22Rv1 (cell line): ENCODE measurements at regions not wholly inside any gene's neighbourhood (a gene's known extent, or its start where the extent isn't known, plus 50 kb on each side); places are given as distances from the start of the nearest gene placed in this dataset.

Experiments used
- H3K27ac ChIP-seq: fragments of 450-650 bp; 2 replicates; pipeline ENCODE4 v1.5.1; 2017
- ZFX ChIP-seq: fragments of 450-650 bp; IDR thresholded peaks from 2 replicates; pipeline ENCODE4 v1.6.1; 2017; ENCODE audit warnings: antibody characterized with exemption, borderline replicate concordance
- TF ChIP-seq, protein P1 (sequence below): fragments of 450-650 bp; IDR thresholded peaks from 2 replicates; pipeline ENCODE4 v1.5.1; 2017; ENCODE audit warnings: mild to moderate bottlenecking

DNA sequence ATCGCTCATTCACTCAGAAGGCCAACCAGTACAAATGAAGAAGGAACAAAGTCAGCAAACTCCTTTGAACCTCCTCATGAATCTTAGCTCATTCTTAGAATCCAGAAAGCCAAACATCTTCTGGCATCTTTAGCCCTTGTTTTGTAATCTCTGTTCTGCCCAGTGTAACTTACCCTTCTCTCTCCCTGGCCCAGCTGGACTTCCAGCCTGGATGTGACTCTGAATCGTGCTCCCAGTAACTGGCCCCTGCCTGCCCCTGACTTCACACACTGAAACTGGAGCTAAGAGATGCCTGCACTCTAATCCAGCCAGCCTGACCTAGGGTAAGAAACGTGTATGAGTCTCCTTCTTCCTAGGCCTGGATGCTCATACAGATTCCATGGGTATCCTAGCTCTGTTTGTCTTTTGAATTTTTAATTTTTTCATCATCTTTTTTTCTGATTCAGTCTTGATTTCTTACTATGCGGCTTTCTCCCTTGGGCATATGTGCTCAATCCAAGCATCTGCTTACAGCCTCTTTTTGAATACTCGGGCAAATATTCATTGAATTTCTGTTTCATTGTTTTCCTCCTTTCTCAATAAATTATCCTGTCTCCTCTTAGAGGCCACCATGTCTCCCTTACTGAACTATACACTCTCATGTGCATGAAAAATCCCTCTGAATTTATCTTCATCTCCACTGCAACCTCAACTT is 845.6 kb upstream of the AUTS2 start:
- TF ChIP-seq ZFX = no peak
- TF ChIP-seq, protein P1, sequence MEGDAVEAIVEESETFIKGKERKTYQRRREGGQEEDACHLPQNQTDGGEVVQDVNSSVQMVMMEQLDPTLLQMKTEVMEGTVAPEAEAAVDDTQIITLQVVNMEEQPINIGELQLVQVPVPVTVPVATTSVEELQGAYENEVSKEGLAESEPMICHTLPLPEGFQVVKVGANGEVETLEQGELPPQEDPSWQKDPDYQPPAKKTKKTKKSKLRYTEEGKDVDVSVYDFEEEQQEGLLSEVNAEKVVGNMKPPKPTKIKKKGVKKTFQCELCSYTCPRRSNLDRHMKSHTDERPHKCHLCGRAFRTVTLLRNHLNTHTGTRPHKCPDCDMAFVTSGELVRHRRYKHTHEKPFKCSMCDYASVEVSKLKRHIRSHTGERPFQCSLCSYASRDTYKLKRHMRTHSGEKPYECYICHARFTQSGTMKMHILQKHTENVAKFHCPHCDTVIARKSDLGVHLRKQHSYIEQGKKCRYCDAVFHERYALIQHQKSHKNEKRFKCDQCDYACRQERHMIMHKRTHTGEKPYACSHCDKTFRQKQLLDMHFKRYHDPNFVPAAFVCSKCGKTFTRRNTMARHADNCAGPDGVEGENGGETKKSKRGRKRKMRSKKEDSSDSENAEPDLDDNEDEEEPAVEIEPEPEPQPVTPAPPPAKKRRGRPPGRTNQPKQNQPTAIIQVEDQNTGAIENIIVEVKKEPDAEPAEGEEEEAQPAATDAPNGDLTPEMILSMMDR = no peak
- H3K27ac ChIP-seq = no peak overlapping the region

DNA sequence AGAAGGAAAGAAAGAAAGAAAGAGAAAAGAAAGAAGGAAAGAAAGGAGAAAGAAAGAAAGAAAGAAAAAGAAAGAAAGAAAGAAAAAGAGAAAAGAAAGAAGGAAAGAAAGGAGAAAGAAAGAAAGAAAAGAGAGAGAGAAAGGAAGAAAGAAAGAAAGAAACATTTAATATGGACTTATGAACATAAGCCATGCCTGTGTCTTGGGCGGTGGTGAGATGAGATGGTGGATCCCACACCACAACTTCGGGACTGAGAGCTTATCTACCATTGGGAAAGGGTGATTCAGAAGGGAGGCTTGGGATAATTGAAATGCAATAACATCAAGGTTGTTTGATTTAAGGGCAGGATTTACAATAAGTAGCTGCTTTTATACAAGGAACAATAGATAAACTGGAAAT is 843.9 kb upstream of the AUTS2 start:
- no peak overlapping the region for H3K27ac ChIP-seq
- no peak for TF ChIP-seq ZFX
- TF ChIP-seq, protein P1 = no peak

DNA sequence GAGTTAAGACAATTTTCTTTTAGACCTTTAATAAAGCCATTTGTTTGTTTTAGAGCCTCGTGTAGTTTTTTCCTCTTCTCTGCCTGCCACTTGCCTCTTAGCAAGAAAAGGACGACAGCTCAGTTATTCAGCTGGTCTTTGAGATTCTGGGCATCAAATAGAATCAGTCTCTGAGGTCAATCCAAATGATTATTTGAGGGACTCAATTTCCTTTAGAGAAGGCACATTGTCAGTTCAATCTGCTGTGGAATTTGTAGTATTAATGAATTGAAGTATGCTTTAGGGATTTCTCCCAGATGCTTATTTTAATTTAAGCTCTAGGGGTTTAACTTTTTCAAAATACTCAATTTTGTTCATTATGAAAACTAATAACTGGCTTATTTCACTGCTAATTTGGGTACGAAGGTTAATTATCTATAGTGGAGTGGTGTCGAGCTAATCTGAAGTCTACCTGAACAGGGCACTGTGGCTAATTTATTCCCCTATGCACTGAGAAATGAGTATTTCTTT is 841.2 kb upstream of the AUTS2 start:
- TF ChIP-seq ZFX = no peak
- TF ChIP-seq, protein P1 = no peak
- no peak overlapping the region for H3K27ac ChIP-seq

DNA sequence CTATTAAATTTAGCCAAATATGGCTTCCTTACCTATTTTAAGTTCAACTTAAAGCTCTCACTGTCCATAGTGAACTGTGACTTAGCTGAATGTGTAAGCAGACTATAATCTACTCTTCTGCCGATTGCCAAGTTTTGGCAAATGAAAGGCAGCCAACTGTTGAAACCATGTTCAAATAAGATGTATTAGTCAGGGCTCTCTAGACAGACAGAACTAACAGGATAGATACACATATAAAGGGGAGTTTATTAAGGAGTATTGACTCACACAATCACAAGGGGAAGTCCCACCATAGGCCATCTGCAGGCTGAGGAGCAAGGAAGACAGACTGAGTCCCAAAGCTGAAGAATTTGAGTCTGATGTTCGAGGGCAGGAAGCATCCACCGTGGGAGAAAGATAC is 837.7 kb upstream of the AUTS2 start:
- no peak overlapping the region for H3K27ac ChIP-seq
- TF ChIP-seq, protein P1 = no peak
- TF ChIP-seq ZFX = no peak

DNA sequence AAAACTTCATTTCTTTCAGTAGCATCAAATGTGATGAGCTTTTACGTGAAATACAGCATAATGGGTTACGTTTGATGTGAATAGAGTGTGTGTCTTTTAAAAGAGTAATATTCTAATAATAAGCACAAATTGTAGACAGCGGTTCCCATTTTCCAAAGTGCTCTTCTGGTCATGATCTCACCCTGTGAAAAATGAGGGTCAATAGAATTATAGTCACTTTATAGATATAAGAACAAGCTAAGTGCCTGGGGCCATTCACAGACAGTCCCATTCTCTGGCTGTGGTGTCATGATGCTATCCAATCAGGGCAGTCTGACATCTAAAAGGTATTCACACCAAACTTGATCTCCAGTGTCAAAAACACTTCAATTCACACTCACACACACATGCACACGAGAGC is 830.8 kb upstream of the AUTS2 start:
- TF ChIP-seq, protein P1 = no peak
- no peak overlapping the region for H3K27ac ChIP-seq

DNA sequence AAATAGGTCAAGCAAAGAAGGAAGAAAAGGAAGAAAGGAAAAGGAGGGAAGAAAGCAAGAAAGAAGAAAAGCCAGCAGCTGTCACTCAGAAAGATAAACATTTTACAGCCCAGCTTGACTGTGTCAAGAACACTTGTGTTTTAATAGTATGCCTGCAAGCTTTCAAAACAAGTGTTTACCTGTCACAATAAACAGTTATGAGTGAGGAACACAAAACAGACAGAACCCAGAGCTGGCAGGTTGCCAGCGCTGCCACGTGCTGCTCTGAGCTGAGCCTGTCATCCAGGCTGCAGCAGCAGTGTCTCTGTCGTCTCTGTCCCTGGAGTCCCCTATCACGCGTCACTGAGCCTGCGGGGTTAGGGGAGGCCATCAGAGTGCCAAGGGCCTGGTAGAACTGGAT is 827.6 kb upstream of the AUTS2 start:
- H3K27ac ChIP-seq = no peak overlapping the region
- no peak for TF ChIP-seq ZFX
- TF ChIP-seq, protein P1 = no peak

DNA sequence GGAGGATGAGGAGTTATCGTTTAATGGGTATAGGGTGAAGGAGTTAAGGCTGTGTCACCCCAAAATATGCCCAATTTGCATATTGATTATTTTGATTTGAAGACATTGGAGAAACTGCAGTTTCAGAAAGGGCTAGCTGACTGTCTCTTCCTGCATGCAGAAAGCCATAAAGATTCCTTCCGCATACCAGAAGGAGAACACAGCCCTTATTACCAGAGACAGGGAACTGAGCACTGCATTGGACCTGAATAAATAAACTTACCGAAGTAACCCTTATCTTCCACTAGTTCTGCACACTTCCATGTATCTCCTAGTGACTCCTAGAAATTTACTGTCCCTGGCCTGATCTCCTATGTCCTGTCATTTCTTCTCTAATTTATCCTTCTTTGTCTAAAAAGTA is 821.9 kb upstream of the AUTS2 start:
- no peak overlapping the region for H3K27ac ChIP-seq
- TF ChIP-seq, protein P1 = no peak
- TF ChIP-seq ZFX = no peak
